ENCODE measurements at regions not wholly inside any gene's neighbourhood (a gene's known extent, or its start where the extent isn't known, plus 50 kb on each side); places are given as distances from the start of the nearest gene placed in this dataset.

GRCh38 chr7:10038351-10038750 lies 935.3 kb upstream of the PHF14 start:
- TF ChIP-seq POLR2A (IDR thresholded peaks at IDR 0.05), result no peak
- TF ChIP-seq CTCF (IDR thresholded peaks at IDR 0.05), result no peak
- no peak for TF ChIP-seq EP300 (IDR thresholded peaks at IDR 0.05)
- TF ChIP-seq POLR2AphosphoS5 (IDR thresholded peaks at IDR 0.05), result no peak
